Body of pancreas (tissue), 4 donors: ENCODE measurements at regions not wholly inside any gene's neighbourhood (a gene's known extent, or its start where the extent isn't known, plus 50 kb on each side); places are given as distances from the start of the nearest gene placed in this dataset.

Source experiments
- ATAC-seq: fragments of 150-250 bp; one replicate; pipeline ENCODE4 v1.9.1; 2016
- DNase-seq, 4 donors: peaks; one replicate each; pipeline ENCODE4 v3.0.0-alpha.2; 2019
- H3K27ac ChIP-seq, 4 donors: fragments of 200-600 bp; sonication (generic); 1 replicate in 3 of 4; 2 replicates in 1 of 4; pipeline versions ENCODE4 v1.5.1 to v1.6.1; 2016 to 2019; ENCODE audit warnings: mild to moderate bottlenecking in 1 of 4, mixed read lengths in 1 of 4, moderate library complexity in 1 of 4
- H3K27me3 ChIP-seq, 2 donors: fragments of 200-600 bp; sonication (generic); one replicate each; pipeline ENCODE4 v1.6.0; 2016; ENCODE audit warnings: mild to moderate bottlenecking in 1 of 2
- H3K36me3 ChIP-seq, 2 donors: fragments of 200-600 bp; sonication (generic); replicated peaks in 1 of 2; 2 replicates each; pipeline ENCODE4 v1.5.1; 2016; ENCODE audit warnings: low read depth in 2 of 2; ENCODE audit not compliant: insufficient read depth in 1 of 2
- H3K4me1 ChIP-seq: fragments of 200-600 bp; sonication (generic); one replicate; pipeline ENCODE4 v1.6.0; 2016
- H3K4me3 ChIP-seq, 2 donors: fragments of 200-600 bp; sonication (generic); 1 replicate in 1 of 2; 2 replicates in 1 of 2; pipeline ENCODE4 v1.5.1; 2016 to 2019
- H3K9me3 ChIP-seq, 3 donors: fragments of 200-600 bp; sonication (generic); 1 replicate in 2 of 3; 2 replicates in 1 of 3; pipeline ENCODE4 v1.5.1; 2016
- POLR2A ChIP-seq, 3 donors: fragments of 450-650 bp; IDR thresholded peaks; one replicate each; pipeline ENCODE4 v1.6.1; 2016; ENCODE audit warnings: antibody characterized with exemption in 3 of 3, mild to moderate bottlenecking in 2 of 3
- WGBS, 2 donors: methylation state at CpG; one replicate each; pipeline ENCODE4 v1.1.5; 2017; 5-methylcytosine and 5-hydroxymethylcytosine counted together
- intact Hi-C: fragments of 100-400 bp; cut with DNase I; formaldehyde crosslinking; loops from one replicate; pipeline ENCODE4 v1.15.1; 2023
- TF ChIP-seq, protein P1 (sequence below), 7 experiments: fragments of 450-650 bp in 4 of 7; fragments of 200-600 bp in 3 of 7; sonication (generic) in 3 of 7; IDR thresholded peaks; one replicate each; pipeline ENCODE4 v1.5.1; 2016 to 2019; ENCODE audit warnings: antibody characterized with exemption in 7 of 7

DNA sequence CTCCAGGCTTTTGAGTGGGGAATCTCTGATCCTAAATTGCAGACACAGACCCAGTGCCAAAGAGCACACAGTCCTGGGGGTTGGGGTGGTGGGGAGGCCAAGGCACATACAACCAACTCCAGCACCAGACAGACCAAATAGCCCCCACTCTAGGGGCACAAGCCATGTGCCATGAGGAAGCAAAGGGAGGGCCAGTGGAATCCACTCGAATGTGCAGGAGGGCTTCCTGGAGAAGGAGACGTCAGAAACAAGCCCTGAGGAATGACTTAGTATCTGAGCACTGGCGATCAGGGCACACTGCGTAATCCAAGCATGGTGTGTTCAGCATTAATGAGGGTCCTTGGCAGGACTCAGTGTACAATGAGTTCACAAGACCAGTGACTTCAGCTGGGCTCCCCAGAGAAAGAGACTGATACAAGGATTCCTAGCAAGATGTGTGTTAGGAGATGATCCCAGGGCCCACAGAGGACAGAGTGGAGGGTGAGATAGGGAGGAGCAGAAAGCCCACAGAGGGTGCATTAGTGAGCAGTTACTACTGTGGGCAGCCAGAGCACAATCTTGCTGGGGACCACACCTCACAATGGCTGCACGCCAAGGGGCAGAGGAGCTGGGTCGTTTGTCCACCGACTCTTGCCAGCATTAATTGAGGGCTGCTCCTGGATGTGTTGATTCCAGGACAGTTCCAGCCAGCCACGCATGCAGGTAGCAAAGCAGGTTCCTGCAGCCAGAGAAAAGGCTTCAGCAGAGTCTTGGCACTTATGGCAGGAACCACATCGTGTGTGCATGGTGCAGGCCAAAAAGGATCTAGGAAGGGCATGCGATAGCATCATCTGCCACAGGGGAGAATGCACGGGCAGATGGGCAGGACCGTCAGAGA lies 152.6 kb upstream of the VSTM2B start:
- no peaks in the 10 kb centered on the region for H3K9me3 ChIP-seq
- H3K27me3 ChIP-seq: no peaks in the 10 kb centered on the region
- no peaks in the 10 kb centered on the region for H3K4me1 ChIP-seq
- DNase-seq (no peak), ATAC-seq (no peak)
- TF ChIP-seq, protein P1, sequence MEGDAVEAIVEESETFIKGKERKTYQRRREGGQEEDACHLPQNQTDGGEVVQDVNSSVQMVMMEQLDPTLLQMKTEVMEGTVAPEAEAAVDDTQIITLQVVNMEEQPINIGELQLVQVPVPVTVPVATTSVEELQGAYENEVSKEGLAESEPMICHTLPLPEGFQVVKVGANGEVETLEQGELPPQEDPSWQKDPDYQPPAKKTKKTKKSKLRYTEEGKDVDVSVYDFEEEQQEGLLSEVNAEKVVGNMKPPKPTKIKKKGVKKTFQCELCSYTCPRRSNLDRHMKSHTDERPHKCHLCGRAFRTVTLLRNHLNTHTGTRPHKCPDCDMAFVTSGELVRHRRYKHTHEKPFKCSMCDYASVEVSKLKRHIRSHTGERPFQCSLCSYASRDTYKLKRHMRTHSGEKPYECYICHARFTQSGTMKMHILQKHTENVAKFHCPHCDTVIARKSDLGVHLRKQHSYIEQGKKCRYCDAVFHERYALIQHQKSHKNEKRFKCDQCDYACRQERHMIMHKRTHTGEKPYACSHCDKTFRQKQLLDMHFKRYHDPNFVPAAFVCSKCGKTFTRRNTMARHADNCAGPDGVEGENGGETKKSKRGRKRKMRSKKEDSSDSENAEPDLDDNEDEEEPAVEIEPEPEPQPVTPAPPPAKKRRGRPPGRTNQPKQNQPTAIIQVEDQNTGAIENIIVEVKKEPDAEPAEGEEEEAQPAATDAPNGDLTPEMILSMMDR (IDR thresholded peaks at IDR 0.05): no peak
- TF ChIP-seq POLR2A (IDR thresholded peaks at IDR 0.05): no peak
- WGBS, 2 donors: 62 to 66% methylated on average over 12 of the region's 12 CpGs
- intact Hi-C loops: no loop called here
- no peaks in the 10 kb centered on the region for H3K36me3 ChIP-seq
- H3K4me3 ChIP-seq: no peak overlapping the region
- H3K27ac ChIP-seq: no peak overlapping the region

DNA sequence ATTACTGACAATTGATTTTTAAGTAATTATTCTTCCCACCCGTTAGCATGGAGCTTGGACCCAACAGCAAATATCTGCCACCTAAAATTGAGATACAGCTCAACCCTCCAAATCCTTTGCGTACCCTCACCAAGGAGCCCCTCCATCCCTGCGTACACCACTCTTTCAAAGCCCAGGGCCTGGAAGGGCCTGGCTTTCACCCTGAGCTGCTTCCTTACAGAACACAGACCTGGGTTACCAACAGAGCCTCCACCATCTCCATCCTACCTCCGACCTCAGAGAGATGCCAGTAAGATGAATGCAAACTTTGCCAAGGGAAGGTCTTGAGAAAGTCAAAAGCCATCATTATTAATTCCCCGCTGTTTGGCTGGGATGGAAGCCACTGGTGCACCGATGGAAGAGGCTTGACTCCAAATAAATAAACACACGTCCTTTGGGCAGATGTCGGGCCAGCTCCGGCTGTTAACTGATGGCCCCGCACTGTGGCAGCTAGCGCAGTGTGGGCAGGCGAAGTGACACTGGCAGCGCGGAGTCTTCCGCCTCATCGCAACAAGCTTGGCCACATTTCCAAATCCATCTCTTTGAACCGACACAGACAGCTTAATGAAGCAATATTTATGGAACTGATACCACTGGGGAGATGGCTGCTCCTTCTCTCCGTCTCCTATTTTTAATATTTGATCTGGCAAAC lies 150.2 kb upstream of the VSTM2B start:
- intact Hi-C loops: no loop called here
- DNase-seq: no peak
- Histone ChIP-seq H3K27me3 (no peaks in the 10 kb centered on the region), H3K4me1 (no peaks in the 10 kb centered on the region), H3K27ac (no peak overlapping the region), H3K4me3 (no peak overlapping the region), H3K36me3 (no peaks in the 10 kb centered on the region), H3K9me3 (no peaks in the 10 kb centered on the region)
- TF ChIP-seq, protein P1 (IDR thresholded peaks at IDR 0.05): no peak
- no peak for TF ChIP-seq POLR2A (IDR thresholded peaks at IDR 0.05)
- ATAC-seq: no peak
- WGBS, 2 donors: 74 to 82% methylated on average over 18 of the region's 18 CpGs

DNA sequence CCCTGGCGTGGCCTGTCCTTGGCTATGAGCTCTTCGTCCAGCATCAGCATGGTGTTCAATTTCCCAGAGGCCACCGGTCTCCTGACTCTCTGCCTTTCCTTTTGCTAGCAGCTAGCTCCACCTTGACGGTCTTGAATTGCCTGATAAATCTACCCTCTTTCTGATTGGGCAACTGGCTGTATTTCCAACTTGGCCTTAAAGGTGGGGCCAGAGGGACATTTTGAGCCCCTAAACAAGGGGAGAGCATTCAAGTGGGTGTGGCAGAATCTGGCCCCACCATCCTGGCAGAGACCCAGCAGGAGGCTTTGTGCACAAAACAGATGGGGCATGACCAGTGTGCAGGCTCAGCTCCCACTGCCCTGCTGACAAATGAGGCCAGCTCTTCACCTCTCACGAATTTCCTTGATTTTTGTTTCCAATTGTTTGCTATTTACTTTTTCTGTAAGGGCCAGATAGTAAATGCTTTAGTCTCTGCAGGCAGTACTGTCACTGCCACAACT lies 148.9 kb upstream of the VSTM2B start:
- H3K27me3 ChIP-seq: no peaks in the 10 kb centered on the region
- no peak for ATAC-seq
- H3K4me1 ChIP-seq: no peaks in the 10 kb centered on the region
- intact Hi-C loops: no loop called here
- H3K27ac ChIP-seq: no peak overlapping the region
- no peak for DNase-seq
- TF ChIP-seq POLR2A (IDR thresholded peaks at IDR 0.05): no peak
- TF ChIP-seq, protein P1 (IDR thresholded peaks at IDR 0.05): no peak
- no peak overlapping the region for H3K4me3 ChIP-seq
- no peaks in the 10 kb centered on the region for H3K9me3 ChIP-seq
- H3K36me3 ChIP-seq: no peaks in the 10 kb centered on the region
- 32 to 49% methylated on average over 5 of the region's 5 CpGs for WGBS, 2 donors

DNA sequence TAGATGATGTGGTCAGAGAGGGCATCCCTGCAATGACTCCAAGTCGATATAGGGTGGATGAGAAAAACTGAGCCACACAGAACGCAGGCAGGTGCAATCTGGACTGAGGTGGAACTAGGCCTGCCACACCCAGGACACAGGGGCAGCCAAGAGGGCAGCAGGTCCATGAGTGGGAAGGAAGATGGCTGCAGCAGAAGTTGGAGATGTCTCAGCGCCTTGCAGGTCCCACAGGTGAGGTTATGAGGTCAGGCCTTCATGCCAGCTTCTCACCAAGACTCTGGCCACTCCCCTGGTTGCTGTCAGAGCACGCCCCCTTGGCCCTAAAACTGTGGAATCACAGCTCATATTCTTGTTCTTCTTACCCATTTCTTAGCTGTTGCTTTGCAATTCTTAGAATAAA lies 147.7 kb upstream of the VSTM2B start:
- Histone ChIP-seq H3K4me3 (no peak overlapping the region), H3K27me3 (no peaks in the 10 kb centered on the region), H3K9me3 (no peaks in the 10 kb centered on the region), H3K27ac (no peak overlapping the region), H3K36me3 (no peaks in the 10 kb centered on the region), H3K4me1 (no peaks in the 10 kb centered on the region)
- no peak for ATAC-seq
- DNase-seq: no peak
- TF ChIP-seq POLR2A (IDR thresholded peaks at IDR 0.05): no peak
- TF ChIP-seq, protein P1 (IDR thresholded peaks at IDR 0.05): no peak
- WGBS, 2 donors: 47 to 52% methylated on average over 4 of the region's 4 CpGs
- intact Hi-C loops: no loop called here
